GM23338 (cell line): ENCODE measurements at regions not wholly inside any gene's neighbourhood (a gene's known extent, or its start where the extent isn't known, plus 50 kb on each side); places are given as distances from the start of the nearest gene placed in this dataset.

Experiments
- CREB1 ChIP-seq: fragments of 250-450 bp; sonication (Bioruptor Pico); IDR thresholded peaks from 2 replicates; pipeline ENCODE4 v1.5.0; 2020; ENCODE audit warnings: low read depth, mild to moderate bottlenecking, moderate library complexity
- CTCF ChIP-seq, 2 experiments: fragments of 200-600 bp in 1 of 2; sonication (generic) in 1 of 2; conservative IDR thresholded peaks; 2 replicates each; pipeline versions ENCODE4 v1.5.1 to v1.6.1; 2016 to 2017; ENCODE audit warnings: antibody characterized with exemption in 2 of 2, low read depth in 2 of 2, mild to moderate bottlenecking in 2 of 2, moderate library complexity in 1 of 2
- EZH2phosphoT487 ChIP-seq: fragments of 200-600 bp; sonication (generic); IDR thresholded peaks from one replicate; pipeline ENCODE4 v1.8.1; 2018; ENCODE audit warnings: antibody characterized with exemption; ENCODE audit not compliant: unreplicated experiment
- JUNB ChIP-seq: IDR thresholded peaks from one replicate; pipeline ENCODE4 v1.6.1; 2016; ENCODE audit warnings: antibody characterized with exemption; ENCODE audit not compliant: unreplicated experiment
- POLR2AphosphoS5 ChIP-seq: IDR thresholded peaks from 2 replicates; pipeline ENCODE4 v1.6.1; 2016; ENCODE audit warnings: antibody characterized with exemption, low read depth
- ZNF462 ChIP-seq: fragments of 250-450 bp; sonication (Bioruptor Pico); IDR thresholded peaks from 2 replicates; pipeline ENCODE4 v1.5.0; 2020; ENCODE audit warnings: mild to moderate bottlenecking, moderate library complexity
- TF ChIP-seq, protein P1 (sequence below): IDR thresholded peaks from one replicate; pipeline ENCODE4 v1.6.1; 2018; ENCODE audit warnings: antibody characterized with exemption; ENCODE audit not compliant: unreplicated experiment

- TF ChIP-seq ZNF462 (CRISPR knock-in tag) (no peak), CTCF (conservative IDR thresholded peaks at IDR 0.05; ENCODE audit: low read depth in 2 of 2) (no peak), EZH2phosphoT487 (no peak), POLR2AphosphoS5 (no peak), CREB1 (CRISPR knock-in tag) (no peak), JUNB (no peak)
- TF ChIP-seq, protein P1, sequence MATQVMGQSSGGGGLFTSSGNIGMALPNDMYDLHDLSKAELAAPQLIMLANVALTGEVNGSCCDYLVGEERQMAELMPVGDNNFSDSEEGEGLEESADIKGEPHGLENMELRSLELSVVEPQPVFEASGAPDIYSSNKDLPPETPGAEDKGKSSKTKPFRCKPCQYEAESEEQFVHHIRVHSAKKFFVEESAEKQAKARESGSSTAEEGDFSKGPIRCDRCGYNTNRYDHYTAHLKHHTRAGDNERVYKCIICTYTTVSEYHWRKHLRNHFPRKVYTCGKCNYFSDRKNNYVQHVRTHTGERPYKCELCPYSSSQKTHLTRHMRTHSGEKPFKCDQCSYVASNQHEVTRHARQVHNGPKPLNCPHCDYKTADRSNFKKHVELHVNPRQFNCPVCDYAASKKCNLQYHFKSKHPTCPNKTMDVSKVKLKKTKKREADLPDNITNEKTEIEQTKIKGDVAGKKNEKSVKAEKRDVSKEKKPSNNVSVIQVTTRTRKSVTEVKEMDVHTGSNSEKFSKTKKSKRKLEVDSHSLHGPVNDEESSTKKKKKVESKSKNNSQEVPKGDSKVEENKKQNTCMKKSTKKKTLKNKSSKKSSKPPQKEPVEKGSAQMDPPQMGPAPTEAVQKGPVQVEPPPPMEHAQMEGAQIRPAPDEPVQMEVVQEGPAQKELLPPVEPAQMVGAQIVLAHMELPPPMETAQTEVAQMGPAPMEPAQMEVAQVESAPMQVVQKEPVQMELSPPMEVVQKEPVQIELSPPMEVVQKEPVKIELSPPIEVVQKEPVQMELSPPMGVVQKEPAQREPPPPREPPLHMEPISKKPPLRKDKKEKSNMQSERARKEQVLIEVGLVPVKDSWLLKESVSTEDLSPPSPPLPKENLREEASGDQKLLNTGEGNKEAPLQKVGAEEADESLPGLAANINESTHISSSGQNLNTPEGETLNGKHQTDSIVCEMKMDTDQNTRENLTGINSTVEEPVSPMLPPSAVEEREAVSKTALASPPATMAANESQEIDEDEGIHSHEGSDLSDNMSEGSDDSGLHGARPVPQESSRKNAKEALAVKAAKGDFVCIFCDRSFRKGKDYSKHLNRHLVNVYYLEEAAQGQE = no peak
Measured at GRCh38 chr6:103231181-103231580, 1628.5 kb downstream of the HACE1 start (continued).
